HG02610 (cell line): ENCODE measurements at regions not wholly inside any gene's neighbourhood (a gene's known extent, or its start where the extent isn't known, plus 50 kb on each side); places are given as distances from the start of the nearest gene placed in this dataset.

ENCODE experiments used
- ATAC-seq: cut with Tn5 transposase; IDR thresholded peaks from one replicate; pipeline ENCODE4 v1.9.1; 2021; ENCODE audit warnings: mild to moderate bottlenecking, moderate library complexity; ENCODE audit not compliant: unreplicated experiment

DNA sequence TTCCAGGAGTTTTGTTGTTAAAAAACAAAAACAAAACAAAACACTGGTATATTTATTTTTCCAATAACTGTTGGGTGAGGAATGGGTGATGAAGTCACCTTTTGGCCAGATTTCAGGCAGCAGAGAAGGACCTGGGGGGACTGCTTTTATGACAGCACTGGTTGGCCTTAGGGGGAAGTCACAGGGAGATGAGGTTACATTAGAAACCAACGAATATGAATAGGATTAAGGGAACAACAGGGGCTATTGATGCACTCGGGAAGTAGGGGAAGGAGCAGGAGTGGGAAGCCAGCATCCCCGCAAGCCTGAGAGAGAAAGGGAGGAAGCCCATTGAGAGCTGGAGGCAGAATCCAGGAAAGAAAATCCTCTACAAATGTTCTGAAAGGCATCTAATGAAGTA, 958.4 kb downstream of the TYW1 start:
- ATAC-seq, result no peak

DNA sequence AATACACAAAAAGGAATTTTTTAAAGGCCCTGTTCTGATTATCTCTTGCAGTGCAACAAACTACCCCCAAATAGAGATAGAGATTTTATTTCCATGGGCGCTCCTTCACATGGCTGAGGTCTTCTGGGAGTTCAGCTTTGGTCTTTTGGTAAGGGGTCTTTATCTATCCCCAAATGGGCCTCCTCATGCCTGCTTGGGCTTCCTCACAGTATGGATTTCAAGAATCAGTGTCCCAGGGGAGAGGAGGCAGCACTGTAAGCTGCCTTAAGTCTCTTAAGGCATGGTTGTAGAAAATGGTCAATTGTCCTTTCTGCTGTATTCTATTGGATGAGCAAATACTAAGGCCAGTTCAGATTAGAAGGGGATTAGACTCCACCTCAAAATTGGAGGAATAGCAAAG, 966.2 kb downstream of the TYW1 start:
- ATAC-seq, result no peak

DNA sequence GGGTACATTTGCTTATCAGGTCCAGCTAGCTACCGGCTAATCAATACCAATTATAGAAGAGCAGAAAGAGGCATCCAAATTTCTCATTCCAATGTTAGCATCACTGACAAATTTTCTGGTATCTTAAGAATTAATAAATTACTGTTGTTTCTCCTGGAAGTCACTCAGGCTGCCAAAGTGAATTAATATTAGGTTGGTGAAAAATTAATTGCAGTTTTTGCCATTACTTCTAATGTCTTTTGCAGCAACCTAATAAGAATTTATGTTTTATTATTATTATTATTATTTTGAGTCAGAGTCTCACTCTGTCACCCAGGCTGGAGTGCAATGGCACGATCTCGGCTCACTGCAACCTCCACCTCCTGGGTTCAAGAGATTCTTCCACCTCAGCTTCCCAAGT, 979.9 kb downstream of the TYW1 start:
- no peak for ATAC-seq

DNA sequence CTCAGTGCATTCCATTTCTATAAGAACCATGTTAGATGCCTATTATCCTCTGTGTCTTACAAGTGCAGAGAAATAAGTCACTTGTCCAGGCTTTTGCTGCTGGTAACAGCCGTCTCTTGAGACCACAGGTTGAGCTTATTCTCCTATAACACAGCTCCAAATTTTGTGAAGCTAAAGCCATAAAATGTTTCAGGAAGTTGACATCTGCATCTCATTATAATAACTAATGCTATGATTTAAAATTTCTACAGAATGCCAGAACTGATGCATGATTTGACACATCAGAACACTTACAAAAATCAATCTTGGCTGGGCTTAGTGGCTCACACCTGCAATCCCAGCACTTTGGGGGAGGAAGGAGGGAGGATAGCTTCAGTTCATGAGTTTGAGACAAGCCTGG, 986.9 kb downstream of the TYW1 start:
- no peak for ATAC-seq

DNA sequence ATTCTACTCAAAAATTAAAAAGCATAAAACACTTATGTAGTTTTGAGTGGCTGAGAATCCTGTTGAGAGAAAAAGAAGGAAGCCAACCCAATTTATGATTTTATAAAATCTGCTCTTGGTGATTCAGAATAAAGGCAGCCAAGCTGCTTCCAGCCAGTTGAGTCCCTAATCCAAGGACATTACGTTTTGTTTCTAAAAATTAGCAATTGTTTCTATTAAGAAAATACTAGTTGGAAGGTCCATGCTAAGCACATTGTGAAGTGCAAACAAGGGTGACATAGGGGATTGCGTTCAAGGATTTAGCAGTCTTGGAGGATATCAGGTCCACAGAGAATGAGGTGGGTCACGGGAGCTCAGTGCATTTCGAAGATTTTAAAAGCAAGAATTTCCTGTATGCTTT, 987.7 kb downstream of the TYW1 start:
- no peak for ATAC-seq

DNA sequence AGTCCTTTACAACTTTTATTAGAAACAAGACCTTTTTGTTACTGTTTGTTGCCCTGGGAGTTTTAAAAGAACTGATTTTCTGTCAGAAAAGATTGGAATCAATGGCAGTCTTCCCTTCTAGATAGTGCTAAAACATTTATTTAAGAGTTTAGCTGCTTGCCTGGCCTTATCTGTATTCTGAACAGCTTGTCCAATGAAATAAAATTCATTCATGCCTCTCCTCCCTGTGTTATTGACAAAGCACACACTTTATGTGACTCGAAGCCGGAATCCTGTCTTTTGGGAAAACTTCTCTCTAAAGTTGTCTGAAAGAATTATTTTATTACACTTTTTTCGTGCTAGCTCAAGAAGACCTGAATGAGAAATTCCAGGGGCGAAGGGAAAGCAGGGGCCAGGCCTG, 992.5 kb downstream of the TYW1 start:
- no peak for ATAC-seq

DNA sequence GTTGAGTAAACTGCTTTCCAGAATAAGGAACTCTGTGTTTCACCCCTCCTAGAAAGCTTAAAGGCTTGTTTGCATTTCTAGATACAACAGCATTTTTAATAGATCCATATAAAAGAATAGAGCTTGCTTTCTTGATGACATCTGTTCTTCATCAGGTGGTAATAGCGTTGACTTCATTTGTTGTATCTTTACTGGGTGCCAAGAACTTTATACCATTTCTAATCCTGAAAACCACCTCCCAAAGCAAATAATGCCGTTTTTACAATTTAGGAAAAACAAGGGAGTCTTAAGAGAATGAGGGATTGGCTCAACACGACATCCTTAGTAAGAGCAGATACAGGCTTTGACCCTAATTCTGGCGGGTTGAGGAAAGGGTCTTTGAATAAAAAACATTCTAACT, 993.4 kb downstream of the TYW1 start:
- no peak for ATAC-seq

DNA sequence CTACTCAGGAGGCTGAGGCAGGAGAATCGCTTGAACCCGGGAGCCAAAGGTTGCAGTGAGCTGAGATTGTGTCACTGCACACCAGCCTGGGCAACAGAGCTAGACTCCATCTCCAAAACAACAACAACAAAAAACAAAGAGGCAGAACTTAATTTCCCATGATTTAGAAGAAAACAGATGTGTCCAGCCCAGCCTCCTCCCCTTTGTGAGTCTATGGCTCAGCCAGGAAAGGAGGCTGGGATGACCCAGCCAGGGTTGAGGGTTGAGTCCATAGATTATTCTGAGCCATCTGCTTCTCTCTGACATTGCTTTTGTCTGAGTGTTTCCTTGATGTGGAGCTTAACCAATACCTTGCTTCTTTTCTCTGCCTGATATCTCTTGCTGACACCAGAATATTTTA, 994.1 kb downstream of the TYW1 start:
- ATAC-seq, result no peak

DNA sequence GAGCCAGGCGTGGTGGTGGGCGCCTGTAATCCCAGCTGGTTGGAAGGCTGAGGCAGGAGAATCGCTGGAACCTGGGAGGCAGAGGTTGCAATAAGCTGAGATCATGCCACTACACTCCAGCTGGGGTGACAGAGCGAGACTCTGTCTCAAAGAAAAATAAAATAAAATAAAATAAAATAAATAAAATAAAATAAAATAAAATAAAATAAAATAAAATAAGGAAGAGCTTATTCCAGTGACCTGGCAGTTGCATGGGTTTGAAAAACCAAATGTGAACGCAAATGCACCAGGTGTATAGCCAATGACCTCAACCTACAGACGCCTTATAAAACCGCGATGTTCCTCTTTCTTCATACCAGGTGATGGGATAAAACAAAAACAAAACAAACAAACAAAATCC, 995.7 kb downstream of the TYW1 start:
- no peak for ATAC-seq

DNA sequence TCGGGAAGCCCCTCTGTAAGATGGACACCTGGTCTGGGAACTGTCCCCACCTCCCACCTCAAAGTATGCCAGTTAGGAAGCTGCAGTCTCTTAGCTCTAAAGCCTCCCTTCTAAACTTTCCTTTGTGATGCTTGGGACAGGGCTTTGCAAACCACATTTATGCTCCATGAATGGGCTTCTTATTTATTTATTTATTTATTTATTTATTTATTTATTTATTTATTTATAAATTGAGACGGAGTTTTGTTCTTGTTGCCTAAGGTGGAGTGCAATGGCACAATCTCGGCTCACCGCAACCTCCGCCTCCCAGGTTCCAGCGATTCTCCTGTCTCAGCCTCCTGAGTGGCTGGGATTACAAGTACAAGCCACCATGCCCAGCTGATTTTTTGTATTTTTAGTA, 1009.4 kb downstream of the TYW1 start:
- no peak for ATAC-seq

DNA sequence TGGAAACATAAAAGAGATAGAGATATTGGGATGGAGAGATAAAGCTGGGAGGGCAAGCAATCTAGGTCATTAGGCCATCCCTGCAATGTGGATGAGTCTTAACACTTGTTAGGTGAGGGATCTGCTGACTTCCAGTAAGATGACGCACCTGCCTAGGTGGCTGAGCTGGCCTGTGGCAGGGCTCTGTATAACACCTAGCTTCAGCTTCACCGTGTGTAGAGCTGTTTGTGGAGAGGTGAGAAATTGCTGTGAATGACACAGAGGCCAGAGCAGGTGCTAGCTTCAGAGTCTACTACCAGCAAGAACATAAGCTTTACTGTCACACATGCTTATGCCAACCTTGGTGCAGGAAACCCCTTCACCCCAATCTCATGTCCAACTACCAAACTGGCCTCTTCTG, 1010.0 kb downstream of the TYW1 start:
- ATAC-seq, result no peak

DNA sequence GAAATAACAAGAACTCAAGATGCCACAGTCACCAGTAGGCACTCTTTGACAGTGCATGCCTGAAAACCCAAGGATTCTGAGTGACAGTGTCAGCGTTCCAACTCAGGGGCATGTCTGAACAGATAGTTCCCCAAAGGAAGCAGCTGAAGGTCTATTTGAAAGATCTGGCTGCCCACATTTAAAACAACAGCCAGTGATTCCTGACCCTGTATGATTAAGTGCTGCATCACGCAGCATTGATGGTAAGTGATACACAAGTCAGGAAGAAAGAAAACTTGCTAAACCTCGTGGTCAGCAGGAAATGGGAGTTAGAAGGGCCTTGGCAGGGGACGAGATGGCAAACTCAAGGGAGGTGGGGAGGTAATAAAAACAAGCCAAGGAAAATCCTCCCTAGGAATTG, 1013.1 kb downstream of the TYW1 start:
- ATAC-seq, result no peak

DNA sequence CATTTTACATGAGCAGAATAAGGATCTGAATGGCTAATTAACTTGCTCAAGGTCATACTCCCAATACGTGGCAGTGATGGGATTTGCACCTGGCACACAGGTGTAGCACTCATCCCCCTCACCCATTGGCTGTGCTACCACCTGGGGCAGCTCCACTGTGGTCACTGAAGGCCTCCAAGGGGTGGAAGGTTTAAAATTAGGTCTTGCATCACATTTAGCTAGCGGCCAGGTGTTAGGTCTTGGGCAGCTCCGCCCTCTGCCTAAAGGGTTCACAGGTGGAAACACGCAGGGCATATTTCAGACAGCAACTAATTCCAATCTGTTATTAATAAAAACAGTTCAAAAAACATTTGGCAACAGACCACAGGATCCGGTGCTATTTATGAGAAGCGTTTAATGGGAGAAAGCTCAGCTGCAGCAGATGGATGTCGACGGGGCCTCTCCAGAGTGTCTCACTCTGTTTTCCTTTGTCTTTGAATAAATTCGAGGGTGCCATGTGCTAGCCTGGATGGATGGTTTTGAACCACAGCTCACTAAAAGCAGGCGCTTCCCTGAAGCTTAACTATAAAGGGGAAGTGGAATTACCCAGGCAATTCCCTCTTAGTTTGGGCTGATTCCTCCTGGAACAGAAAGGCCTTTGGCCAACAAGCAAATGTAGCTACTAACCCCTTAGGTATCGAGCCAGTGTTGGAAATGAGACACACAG, 1017.6 kb downstream of the TYW1 start:
- ATAC-seq, result no peak

DNA sequence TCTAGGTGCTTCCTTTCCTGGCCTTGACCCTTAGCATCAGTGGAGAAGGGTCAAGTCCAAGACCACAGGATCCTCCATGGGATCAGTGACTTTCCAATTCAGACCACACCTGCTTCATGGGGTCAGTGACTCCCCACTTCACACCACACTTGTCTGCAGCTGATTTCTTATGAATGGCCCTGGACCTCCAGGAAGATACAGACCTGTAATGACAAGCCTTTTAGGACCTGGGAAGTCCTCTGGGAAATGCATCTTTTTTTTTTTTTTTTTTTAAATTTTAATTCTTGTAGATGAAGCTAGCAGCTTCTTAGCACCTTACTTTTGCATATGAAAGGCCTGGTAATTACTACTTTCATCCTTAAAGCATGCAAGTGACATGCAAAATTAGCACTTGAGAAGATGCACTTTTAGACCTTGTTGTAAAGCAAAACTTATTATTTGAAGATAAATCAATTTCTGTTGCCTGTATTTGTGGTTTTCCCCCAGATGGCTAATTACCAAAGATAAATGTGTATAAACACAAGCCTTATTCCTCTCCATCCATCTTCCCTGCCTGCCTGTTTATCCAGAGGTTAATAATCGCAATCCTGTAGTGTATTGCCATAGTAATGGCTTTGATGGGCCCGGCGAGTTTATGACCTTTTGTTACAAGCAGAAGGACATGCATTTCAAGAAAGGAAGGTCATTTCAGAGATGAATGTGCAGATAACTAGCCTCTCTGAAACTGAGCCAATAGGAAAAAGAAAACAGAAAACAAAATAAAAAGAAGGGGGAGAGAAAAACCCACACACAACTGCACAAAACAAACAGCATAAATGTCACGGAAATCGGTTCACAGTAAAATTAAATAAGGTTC, 1018.7 kb downstream of the TYW1 start:
- ATAC-seq, result no peak

DNA sequence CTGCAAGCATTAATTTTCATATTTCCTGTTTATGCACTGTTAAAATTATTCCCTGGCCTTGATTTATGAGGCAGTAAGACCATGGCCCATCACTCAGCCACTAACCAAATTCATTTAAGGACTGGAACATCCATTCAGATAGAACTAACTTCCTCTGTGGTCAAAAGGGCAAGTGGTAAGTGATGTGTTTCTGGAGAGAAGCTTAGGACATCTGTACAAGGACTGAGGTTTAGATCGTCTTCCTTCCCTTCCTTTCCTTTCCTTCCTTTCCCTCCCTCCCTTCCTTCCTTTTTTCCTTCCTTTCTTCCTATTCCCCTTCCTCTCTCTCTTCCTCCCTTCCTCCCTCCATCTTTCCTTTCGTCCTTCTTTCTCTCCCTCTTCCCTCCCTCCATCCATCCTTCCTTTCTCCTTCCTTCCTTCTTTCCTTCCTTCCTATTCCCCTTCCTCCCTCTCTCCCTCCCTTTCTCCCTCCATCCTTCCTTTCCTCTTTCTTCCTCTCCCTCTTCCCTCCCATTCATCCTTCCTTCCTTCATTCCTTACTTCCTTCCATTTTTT, 1019.4 kb downstream of the TYW1 start:
- ATAC-seq, result no peak

DNA sequence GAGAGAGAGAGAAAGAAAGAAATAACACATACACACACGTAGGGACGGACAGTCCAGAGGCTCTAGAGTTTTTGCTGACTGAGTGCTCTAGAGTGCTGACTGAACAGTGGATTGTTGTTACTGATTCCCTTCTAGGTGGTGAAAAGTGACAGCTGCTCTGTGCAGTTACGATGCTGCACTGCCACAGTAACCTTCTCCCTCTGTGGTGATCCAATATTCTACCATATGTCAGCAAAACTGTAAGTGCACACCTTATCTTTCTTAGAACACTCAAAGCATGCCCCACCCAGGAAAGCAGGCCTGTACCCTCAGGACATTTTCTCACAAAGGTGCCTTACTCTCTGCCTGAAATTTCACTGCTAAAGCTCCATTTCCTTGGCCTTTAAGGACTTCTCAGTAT, 1023.5 kb downstream of the TYW1 start:
- no peak for ATAC-seq

DNA sequence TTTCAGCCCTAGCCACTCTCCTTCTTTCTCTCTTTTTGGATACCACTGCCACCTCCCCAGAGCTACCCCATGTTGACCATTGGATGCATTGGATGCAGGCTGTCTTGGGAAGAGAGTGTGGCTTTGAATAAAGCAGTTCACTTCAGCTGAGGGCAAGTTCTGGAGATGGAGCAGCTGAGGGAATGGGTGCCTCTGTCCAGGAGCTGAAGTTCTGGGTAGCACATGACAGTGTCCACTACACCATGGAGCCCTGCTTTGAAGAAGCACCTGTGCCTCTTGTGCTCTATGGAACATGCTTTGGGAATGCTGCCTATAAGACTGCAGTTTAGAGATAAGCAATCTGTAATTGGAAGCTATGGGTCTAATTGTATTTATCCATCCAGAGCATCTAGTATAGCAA, 1028.7 kb downstream of the TYW1 start:
- no peak for ATAC-seq

DNA sequence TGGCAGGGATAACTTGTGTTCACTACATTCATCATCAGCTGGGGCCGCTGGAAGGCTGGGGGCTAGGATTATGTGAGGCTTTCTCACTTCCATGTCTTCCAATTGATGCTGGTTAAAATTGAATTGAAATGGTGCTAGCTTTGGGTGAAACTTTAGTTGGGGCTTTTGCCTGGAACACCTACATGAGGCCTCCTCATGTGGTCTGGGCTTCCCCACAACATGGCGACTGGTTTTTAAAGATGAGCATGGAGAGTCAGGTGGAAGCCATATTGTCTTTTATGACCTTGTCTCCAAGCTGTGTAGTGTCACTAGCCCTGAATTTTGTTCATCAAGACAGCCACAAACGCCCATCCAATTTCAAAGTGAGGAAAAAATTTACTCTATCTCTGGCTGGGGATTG, 1033.9 kb downstream of the TYW1 start:
- no peak for ATAC-seq

DNA sequence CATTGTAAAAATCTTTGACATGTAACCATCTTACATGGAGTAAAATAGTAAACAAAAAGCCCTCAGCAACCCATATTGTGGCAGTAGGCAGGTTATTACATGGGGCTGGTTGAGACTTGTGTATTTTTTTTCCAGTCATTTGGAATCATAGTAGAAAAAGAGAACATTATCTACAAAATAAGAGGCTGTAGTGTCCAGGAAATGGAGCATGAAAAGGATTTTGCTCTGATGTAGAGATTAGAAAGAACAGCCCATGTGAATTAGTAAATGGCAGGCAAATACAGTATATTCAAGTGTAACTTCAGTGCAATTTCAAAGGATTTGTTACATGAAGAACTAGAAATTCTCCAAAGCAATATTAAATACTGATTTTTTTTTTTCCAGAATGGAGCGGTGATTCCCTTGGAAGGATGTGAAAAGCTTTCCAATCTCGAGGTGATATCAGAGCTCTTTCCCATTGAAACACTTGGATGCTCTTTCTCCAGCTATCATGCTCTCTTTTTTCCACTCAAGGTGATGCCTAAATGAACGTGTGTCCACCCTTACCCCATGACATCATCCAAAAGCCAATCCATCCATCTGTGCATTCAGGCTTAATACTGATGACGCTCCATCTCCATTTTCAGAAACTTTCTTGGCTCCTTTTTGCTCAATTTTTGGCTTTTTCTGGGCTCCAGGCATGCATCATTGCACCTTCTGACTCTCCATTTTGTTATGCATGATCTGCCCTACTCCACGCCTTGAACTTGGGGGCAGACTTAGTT, 1034.7 kb downstream of the TYW1 start:
- no peak for ATAC-seq

DNA sequence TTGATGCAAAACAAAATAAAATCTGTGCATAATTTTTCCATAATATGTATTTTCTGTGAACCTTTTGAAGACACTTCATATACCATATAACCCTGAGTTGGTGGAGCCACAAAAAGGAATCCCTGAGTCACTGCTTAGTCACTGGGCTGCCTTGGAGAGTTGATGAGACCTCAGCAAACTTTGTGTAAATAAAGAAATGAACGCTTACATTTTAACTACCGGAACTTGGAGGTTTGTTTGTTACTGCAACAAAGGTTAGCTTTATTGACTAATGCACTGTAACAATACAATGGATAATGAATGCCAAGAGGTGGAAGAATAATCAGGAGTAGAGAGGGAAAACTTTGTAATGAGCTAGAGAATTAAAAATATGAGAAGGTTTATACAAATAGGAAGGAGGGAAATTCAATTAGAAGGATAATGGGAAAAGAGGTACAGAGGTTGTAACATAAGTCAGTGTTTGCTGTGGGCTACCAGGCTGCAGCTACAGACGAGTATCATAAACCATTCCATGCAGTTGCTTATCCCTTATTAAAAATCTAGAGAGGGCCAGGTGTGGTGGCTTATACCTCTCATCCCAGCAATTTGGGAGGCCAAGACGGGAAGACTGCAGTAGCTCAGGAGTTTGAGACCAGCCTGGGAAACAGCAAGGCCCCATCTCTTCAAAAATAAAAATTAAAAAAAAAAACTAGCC, 1042.1 kb downstream of the TYW1 start:
- ATAC-seq, result no peak

DNA sequence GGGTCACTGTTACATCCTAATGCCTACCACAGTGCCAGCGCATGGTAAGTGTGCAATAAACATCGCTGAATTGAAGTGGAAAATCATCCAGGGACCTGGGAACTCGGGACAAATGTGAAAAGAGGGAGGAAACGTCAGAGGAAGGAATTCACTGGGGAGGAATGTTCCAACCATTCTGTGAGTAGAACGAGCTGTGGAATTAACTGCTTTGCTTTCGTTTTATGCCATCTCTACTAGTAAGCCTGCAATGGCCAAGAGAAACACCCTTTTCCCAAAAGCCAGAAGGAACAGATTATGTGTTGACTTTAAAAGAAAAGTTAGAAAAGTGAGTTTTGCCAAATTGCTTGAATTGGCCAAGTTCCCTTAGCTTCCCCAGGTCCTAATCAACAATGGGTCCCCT, 1044.9 kb downstream of the TYW1 start:
- no peak for ATAC-seq
